ENCODE measurements at regions not wholly inside any gene's neighbourhood (a gene's known extent, or its start where the extent isn't known, plus 50 kb on each side); places are given as distances from the start of the nearest gene placed in this dataset.

DNA sequence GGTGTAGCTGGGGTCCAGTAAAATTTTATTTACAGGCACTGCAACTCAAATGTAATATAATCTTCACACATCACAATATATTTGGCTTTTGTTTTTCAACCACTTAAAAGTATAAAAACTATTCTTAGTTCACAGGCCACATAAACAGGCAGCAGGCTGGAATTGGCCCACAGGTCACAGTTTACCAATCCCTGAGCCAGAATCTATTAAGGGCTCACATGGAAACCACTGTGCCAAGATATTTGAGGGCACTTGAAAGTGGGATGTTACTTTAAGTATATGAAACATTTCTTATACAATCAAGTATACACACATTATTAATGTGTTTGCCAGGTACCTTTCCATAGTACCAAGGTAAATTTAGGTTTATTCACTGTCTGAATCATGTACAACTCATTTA is 71.9 kb upstream of the PRDX6 start:
- DNase-seq = no peak

GRCh38 chr1:173405834-173406233 is 71.3 kb upstream of the PRDX6 start:
- no peak for DNase-seq

DNA sequence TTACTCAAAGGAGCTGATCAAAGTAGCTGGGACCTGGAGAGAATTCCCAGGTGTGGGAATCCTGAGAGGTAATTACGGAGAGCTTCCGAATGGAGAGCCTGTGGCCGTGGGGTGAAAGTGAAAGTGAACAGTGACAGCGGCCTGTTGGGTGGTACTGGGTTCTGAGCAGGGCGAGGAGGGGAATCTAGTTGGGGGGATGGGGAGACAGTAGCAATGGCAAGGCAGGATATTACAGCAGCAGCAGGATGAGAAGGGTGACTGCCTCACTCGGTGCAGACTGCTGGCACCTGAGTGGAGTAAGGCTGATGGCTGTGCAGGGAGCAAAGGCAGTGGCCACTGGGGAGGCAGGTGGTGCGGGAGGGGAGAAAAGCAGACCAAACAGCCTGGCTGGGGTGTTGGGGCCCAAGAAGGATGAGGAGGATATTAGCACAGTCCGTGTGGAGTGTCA is 70.3 kb upstream of the PRDX6 start:
- DNase-seq = no peak

DNA sequence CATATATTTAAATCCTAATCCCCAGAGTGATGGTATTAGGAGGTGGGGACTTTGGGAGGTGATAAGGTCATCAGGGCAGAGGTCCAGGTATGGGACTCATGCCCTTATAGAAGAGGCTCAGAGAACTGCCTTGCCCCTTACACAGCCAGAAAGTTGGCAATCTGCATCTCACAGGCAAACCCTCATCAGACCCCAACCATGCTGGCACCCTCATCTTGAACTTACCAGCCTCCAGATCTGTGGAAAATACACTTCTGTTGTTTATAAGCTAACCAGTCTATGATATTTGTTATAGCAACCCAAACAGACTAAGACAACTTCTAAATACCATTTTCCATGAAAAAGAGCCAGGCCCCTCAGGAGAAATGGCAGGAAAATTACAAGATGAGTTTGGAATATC is 69.3 kb upstream of the PRDX6 start:
- DNase-seq = no peak

GRCh38 chr1:173408886-173409285 is 68.2 kb upstream of the PRDX6 start:
- DNase-seq = no peak

DNA sequence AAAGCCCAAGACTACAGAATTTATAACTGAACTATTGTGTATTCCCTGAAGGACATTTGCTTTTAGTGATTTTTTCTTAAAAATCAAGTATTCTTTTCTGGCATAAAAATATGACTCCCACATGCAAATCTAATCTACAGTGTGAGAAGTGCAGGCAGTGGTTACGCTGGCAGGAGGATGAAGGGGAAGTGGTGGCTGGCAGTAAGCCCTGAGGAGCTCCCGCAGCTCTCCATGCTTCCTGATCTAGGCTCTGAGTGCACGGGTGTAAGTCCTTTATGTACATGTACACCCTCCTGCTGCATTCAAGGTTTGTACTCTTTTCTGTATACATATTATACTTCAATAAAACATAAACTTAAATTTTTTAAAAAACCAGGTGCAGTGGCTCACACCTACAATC is 67.5 kb upstream of the PRDX6 start:
- DNase-seq = no peak

DNA sequence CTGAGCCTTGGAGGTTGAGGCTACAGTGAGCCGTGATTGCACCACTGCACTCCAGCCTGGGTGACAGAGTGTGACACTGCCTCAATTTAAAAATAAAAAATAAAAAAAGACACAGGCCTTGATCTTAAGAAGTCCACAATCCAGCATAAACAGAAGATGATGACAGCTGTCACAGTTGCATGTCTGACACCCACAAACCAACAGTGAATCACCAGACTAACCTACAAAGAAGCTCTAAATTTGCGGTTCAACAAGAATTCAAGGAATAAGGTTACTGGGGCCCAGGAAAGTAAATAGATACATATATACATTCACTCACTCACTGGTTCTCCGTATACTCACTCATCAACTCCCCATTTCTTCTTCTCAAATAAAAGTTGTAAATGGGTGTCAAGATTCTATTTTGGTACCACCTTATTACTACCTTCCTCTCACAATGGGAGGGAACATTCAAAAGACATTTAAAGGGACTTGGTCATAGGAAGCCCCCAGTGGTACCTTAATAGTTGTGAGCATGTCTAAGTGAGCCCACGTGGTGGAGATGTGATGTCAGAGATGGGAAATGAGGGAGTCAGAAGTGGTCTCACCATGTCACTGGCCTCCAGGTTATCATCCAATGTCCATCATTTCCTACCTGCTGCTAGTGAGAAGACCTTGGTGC is 66.9 kb upstream of the PRDX6 start:
- DNase-seq = no peak

DNA sequence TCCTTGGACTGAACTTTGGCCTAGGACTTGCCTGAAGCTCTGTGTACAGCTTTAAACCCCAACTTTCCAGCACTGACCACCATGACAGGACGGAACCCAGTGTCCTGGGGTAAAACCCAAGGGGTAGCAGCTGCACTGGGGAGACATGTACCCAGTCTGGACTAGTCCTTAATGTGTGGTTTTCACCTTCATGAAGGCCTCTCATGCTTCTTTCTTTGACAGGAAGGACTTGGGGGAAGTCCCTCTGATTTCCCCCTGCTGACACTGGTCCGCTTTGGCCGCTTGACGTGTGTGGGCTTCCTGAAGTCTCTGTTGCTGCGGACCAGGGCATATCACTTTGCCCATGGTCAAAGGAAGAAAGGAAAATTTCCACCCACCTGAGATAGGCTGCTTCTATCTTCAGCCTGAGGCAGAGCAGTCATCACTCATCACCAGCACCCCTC is 66.3 kb upstream of the PRDX6 start:
- DNase-seq = no peak

DNA sequence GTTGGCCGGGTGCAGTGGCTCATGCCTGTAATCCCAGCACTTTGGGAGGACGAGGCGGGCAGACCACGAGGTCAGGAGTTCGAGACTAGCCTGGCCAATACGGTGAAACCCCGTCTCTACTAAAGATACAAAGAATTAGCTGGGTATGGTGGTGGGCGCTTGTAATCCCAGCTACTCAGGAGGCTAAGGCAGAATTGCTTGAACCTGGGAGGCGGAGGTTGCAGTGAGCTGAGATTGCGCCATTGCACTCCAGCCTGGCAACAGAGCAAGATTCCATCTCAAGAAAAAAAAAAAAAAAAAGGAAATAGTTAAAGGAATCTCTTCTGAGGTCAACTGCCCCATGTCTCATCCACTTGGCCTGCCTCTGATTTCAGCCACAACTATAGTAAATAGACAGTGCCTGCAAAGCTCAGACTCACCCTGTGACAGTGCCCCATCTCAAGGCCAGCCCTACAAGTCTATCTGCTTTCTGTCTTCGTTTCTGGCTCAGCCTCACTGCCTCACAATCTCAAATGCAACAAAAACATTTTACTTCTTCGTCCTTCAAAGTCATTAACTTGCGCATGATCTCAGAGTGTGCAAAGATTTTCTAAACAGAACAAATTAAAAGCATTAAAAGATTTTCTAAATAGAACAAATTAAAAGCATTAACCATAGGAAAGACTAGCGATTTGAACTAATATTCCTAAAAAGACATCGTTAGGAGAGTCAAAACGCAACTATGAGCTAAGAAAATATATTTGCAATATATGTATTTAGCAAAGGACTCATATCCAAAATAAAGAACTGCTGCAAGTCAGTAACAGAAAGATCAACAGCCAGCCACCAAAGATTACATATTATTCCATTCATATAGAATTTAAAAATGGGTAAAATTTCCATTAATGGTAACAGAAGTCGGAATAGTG is 65.0 kb upstream of the PRDX6 start:
- no peak for DNase-seq

GRCh38 chr1:173413271-173413707 is 63.8 kb upstream of the PRDX6 start:
- peak in 1 of 2 donors; percentile 1 for DNase-seq

DNA sequence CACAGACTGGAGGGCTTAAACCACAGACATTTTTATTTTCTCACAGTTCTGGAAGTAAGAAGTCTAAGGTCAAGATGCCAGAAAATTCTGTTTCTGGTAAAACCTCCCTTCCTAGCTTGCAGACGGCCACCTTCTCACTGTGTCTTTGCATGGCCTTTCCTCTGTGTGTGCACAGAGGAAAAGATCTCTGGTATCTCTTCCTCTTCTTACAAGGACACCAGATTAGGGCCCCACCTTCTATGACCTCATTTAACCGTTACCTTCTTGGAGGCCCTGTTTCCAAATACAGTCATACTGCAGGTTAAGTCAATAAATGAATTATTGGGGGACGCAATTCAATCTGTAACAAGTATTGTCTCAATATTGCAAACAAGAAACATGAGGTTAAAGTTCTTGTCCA is 63.0 kb upstream of the PRDX6 start:
- DNase-seq = no peak

GRCh38 chr1:173414539-173415226 is 62.5 kb upstream of the PRDX6 start:
- DNase-seq = no peak

GRCh38 chr1:173415490-173415889 is 61.6 kb upstream of the PRDX6 start:
- DNase-seq = no peak

GRCh38 chr1:173415905-173416450 is 61.2 kb upstream of the PRDX6 start:
- DNase-seq = no peak

DNA sequence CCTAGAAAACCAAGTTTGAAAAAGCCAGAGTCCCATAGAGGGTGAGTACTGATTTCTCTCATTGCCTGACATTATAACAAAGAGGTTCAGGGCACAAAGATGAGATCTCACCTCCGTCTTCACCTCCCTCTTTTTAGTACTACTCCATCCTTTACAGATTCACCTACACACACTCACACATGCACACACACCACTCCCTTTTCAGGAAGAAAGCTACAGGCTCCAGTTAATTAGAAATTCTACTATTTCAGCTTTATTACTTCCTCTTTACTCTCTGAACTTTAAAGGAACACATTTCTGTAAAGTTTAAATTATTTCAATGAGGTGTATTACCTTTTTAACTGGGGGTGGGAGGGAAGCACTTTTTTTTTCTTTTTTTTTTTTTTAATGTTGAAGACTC is 59.6 kb upstream of the PRDX6 start:
- DNase-seq = no peak

DNA sequence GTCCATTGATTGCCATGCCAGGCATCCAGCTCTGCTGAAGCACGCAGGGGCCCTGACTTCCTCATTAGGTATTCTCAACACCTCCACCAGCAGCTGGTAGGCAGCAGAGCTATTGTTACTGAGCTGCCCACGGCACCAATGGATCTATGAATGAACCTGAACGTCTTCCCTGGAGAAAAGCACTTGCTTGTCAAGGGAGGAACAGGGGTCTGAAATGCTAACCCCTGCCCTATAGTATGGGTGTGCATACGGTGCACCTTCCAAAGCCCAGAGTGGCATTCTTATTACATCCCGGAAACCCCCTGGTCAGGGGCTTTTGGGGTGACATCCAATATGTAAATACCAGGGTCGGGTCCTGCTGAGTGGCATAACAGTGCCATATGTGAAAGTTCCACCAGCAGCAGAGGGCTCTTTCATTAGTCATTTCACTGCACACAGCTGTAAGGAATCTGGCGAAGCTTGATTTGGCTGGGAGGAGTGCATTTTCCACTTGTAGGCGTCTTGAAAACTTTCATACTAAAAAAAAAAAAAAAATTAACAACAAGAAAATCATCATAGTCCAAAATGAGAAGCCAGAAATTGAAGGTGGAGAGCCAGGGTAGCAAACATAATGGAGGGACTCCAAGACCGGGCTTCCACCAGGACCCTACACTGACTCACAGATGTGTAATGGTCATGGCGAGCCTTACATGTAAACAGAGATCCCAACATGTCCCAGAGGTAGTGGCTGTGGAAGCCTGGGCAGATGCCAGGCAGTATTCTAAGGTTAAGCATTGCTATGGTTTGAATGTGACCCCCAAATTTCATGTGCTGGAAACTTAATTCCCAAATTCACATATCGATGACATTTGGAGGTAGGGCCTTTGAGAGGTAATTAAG is 58.8 kb upstream of the PRDX6 start:
- no peak for DNase-seq

GRCh38 chr1:173420330-173420806 is 56.8 kb upstream of the PRDX6 start:
- peak in 1 of 2 donors; percentile 41 for DNase-seq

GRCh38 chr1:173421286-173421685 is 55.8 kb upstream of the PRDX6 start:
- no peak for DNase-seq

DNA sequence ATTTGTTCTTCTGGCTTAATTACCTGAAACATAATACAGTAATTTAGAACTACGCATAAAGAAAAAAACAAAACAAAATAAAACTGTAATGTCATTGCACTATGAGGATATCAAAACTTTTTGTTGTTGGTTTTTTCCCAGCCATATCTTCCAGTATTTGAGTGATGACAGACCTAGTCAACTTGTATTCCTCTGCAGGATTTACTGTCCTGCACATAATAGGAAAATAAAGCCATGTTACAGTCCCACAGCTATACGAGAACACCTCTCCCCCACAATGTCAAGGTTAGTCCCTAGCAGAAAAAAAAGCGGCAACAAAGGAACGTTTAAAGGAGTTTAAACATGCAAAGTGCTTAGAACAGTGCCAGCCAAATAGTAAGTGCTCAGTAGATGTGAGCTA is 55.3 kb upstream of the PRDX6 start:
- DNase-seq = no peak

- DNase-seq = no peak
Observed at GRCh38 chr1:173422456-173422976, 54.6 kb upstream of the PRDX6 start.

- DNase-seq = no peak
Observed at GRCh38 chr1:173423291-173423690, 53.8 kb upstream of the PRDX6 start.

GRCh38 chr1:173424143-173424542 is 53.0 kb upstream of the PRDX6 start:
- DNase-seq = no peak

Measured in hippocampal formation (tissue), 2 donors.